GM12878 (cell line): ENCODE measurements at regions not wholly inside any gene's neighbourhood (a gene's known extent, or its start where the extent isn't known, plus 50 kb on each side); places are given as distances from the start of the nearest gene placed in this dataset.

Experiments
- ATAC-seq: fragments of 200-7000 bp; cut with Tn5 transposase; 3 replicates; pipeline ENCODE4 v1.9.1; 2020; ENCODE audit warnings: mild to moderate bottlenecking, moderate library complexity
- BruUV-seq: library from RNA; stranded (reverse); fragments of 400-500 nt; replicated peaks from 2 replicates; lab custom pipeline; 2021; lab: Mats Ljungman, UMichigan
- CTCF ChIA-PET: fragments of 300-600 bp; sonication (Branson Sonifier 250); formaldehyde crosslinking; extraction: SDS; loops from one replicate; lab custom pipeline; 2021; ENCODE audit warnings: inconsistent platforms; lab: Yijun Ruan, JAX
- POLR2A ChIA-PET: fragments of 350-600 bp; formaldehyde crosslinking; extraction: SDS; loops from one replicate; lab custom pipeline; 2021; ENCODE audit warnings: inconsistent platforms; lab: Charles Lee
- RAD21 ChIA-PET: fragments of 300-600 bp; sonication (Branson Sonifier 250); formaldehyde crosslinking; loops from one replicate; lab custom pipeline; 2023; ENCODE audit warnings: antibody characterized with exemption; ENCODE audit not compliant: unreplicated experiment; lab: Charles Lee
- SMC1A ChIA-PET: fragments of 300-600 bp; sonication (Branson Sonifier 250); formaldehyde crosslinking; loops from one replicate; lab custom pipeline; 2023; ENCODE audit not compliant: unreplicated experiment, uncharacterized antibody; lab: Charles Lee
- DNase-seq: peaks from one replicate; pipeline ENCODE4 v3.0.0-alpha.2; 2011; ENCODE audit warnings: low read depth, low spot score
- FAIRE-seq: peaks from 3 replicates; lab custom pipeline; 2011; peaks lifted over from hg19 to GRCh38; lab: Jason Lieb, UNC
- H2AFZ ChIP-seq: 2 replicates; pipeline ENCODE4 v1.6.0; 2011; ENCODE audit warnings: low read depth, low read length, control low read depth; ENCODE audit not compliant: control insufficient read depth
- H3K27ac ChIP-seq: 2 replicates; pipeline ENCODE4 v1.5.1; 2011; ENCODE audit warnings: control low read depth; ENCODE audit not compliant: control insufficient read depth, insufficient read depth
- H3K27me3 ChIP-seq, 2 experiments: replicated peaks in 1 of 2; 2 replicates each; pipeline versions ENCODE4 v1.6.0 to v1.6.1; 2011; ENCODE audit warnings: low read length in 1 of 2; ENCODE audit not compliant: control insufficient read depth in 2 of 2, insufficient read depth in 2 of 2
- H3K36me3 ChIP-seq, 2 experiments: 2 replicates each; pipeline ENCODE4 v1.5.1; 2011; ENCODE audit warnings: low read length in 1 of 2; ENCODE audit not compliant: control insufficient read depth in 2 of 2, insufficient read depth in 2 of 2
- H3K4me1 ChIP-seq: 2 replicates; pipeline ENCODE4 v1.6.1; 2011; ENCODE audit warnings: mild to moderate bottlenecking, low read length, moderate library complexity, mixed read lengths; ENCODE audit not compliant: control insufficient read depth, insufficient read depth
- H3K4me2 ChIP-seq: 2 replicates; pipeline ENCODE4 v1.6.0; 2011; ENCODE audit warnings: control low read depth; ENCODE audit not compliant: control insufficient read depth, insufficient read depth
- H3K4me3 ChIP-seq: fragments of 200-600 bp; sonication (generic); 2 replicates; pipeline ENCODE4 v1.5.1; 2016
- H3K79me2 ChIP-seq: 2 replicates; pipeline ENCODE4 v1.6.0; 2011; ENCODE audit warnings: low read length; ENCODE audit not compliant: control insufficient read depth, insufficient read depth
- H3K9ac ChIP-seq: 2 replicates; pipeline ENCODE4 v1.8.0; 2011; ENCODE audit warnings: low read length, control low read depth, mixed read lengths; ENCODE audit not compliant: control insufficient read depth, insufficient read depth
- H3K9me3 ChIP-seq: replicated peaks from 3 replicates; pipeline ENCODE4 v1.5.1; 2011; ENCODE audit warnings: mild to moderate bottlenecking, low read length; ENCODE audit not compliant: control insufficient read depth, insufficient read depth
- H4K20me1 ChIP-seq: 2 replicates; pipeline ENCODE4 v1.6.0; 2011; ENCODE audit not compliant: control insufficient read depth, insufficient read depth
- NFIC ChIP-seq: IDR thresholded peaks from 2 replicates; pipeline ENCODE4 v1.6.1; 2012; ENCODE audit warnings: low read depth, mild to moderate bottlenecking, inconsistent platforms, low read length, moderate library complexity
- SMAD1 ChIP-seq: fragments of 450-650 bp; IDR thresholded peaks from 2 replicates; pipeline ENCODE4 v1.6.1; 2018; ENCODE audit warnings: mild to moderate bottlenecking, low read depth; ENCODE audit not compliant: partially characterized antibody
- SMC3 ChIP-seq: IDR thresholded peaks from 2 replicates; pipeline ENCODE4 v1.6.1; 2011; ENCODE audit warnings: low read length, improper control_type of control experiment, borderline replicate concordance
- SREBF1 ChIP-seq: IDR thresholded peaks from 2 replicates; pipeline ENCODE4 v1.6.1; 2012; ENCODE audit warnings: mild to moderate bottlenecking, low read length
- ZNF274 ChIP-seq: IDR thresholded peaks from one replicate; pipeline ENCODE4 v1.8.0; 2011; ENCODE audit not compliant: insufficient read length, insufficient read depth
- ZNF622 ChIP-seq: fragments of 450-650 bp; IDR thresholded peaks from 2 replicates; pipeline ENCODE4 v1.6.1; 2017; ENCODE audit warnings: mild to moderate bottlenecking, inconsistent platforms
- WGBS: methylation state at CpG from one replicate; pipeline ENCODE4 v1.1.6; 2016; ENCODE audit warnings: low lambda C conversion rate; ENCODE audit not compliant: insufficient replicate concordance, insufficient coverage; ENCODE audit errors: missing lambda C conversion rate; 5-methylcytosine and 5-hydroxymethylcytosine counted together
- in situ Hi-C: fragments of 300-500 bp; cut with MboI; formaldehyde crosslinking; loops from 9 replicates; pipeline ENCODE4 v1.14.3; 2018; ENCODE audit warnings: mixed read lengths
- intact Hi-C: fragments of 100-400 bp; cut with micrococcal nuclease; formaldehyde crosslinking; loops from one replicate; pipeline ENCODE4 v1.14.2; 2022; ENCODE audit not compliant: unreplicated experiment
- TF ChIP-seq, protein P1 (sequence below): IDR thresholded peaks from 2 replicates; pipeline ENCODE4 v1.6.1; 2012; ENCODE audit warnings: low read depth, low read length, improper control_type of control experiment
- TF ChIP-seq, protein P2 (sequence below): fragments of 450-650 bp; IDR thresholded peaks from 2 replicates; pipeline ENCODE4 v1.6.1; 2017; ENCODE audit warnings: mild to moderate bottlenecking
- TF ChIP-seq, protein P3 (sequence below): fragments of 450-650 bp; formaldehyde crosslinking; IDR thresholded peaks from 2 replicates; pipeline ENCODE4 v1.5.0; 2022; ENCODE audit warnings: mild to moderate bottlenecking, missing genetic modification characterization

DNA sequence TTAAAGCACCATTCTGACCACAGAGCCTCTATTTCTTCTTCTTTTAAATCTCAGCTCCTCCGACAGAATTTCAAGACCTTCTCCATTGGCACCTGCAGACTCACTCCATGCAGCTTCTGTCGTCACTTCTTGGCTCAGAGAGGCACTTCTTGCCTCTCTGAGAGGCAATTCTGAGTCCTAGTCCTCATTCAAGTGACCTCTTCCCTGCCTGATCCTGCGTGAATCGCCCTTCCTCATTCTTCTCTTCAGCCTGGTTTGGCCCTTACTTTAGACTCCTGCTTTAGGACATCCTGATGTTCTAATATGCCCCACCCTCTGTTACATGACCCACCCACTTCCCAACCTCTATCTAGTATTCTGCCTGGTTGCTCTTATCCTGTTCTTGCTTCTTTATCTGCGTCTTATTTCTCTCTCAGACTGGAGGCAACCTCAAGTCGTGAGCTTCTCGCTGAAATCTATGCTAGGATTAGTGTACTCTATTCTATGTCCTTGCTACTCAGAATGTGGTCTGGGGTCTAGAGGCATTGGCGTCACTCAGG is 55.6 kb upstream of the CISTR start:
- Histone ChIP-seq H3K27me3 (peaks cover 0 to 9% of the 10 kb centered on the region in 2 experiments), H3K9me3 (no peaks in the 10 kb centered on the region), H2AFZ (no peak overlapping the region), H3K4me1 (no peaks in the 10 kb centered on the region), H3K36me3 (no peaks in the 10 kb centered on the region), H3K9ac (no peak overlapping the region), H4K20me1 (no peaks in the 10 kb centered on the region), H3K79me2 (no peaks in the 10 kb centered on the region), H3K4me2 (no peak overlapping the region), H3K4me3 (no peak overlapping the region), H3K27ac (no peak overlapping the region)
- no peak for DNase-seq
- ChIA-PET RAD21 (no interaction called here), POLR2A (interaction anchor here (0.6 kb wide), 1 partner anchor 416 kb away, joined by 6 read pairs; no protein-coding TSS in a partner anchor), CTCF (no interaction called here), SMC1A (no interaction called here)
- FAIRE-seq = no peak
- 53% methylated on average over 8 of the region's 8 CpGs for WGBS
- no TSS peak for BruUV-seq
- intact Hi-C loops (no loop called here), in situ Hi-C loops (no loop called here)
- TF ChIP-seq SMAD1 = no peak
- TF ChIP-seq, protein P1, sequence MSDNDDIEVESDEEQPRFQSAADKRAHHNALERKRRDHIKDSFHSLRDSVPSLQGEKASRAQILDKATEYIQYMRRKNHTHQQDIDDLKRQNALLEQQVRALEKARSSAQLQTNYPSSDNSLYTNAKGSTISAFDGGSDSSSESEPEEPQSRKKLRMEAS = no peak
- ATAC-seq = no peak

DNA sequence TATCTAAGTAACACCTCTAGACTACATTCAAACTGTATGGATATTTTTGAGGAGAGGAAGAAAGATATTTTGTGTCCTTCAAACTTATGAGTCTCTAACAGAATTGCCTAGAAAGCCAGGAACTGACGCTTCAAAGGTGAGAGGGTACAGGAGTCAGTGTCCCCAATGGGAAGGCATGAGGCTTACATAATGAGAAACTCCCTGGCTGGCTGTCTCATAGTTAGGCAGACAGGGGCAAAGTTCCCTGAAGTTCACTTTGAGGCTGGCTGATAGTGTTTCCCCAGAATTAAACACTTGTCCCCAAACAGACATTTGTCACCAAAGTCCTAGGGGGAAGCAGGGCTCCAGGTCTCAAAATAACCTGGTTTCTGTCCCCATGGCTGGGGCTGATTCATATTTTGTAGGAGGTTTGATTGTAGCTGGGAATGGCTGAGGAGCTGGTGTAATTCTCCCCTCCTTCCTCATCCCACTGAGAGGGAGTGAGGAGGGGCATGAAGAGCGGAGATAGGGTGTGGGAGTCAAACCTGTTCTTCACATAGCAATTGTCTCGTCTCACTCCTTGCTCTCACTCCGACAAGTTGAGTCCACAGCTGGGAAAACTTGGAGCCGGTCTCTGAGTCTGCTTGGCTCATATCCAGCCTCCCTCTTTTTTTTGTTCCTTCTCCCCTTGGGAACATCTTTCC is 56.4 kb upstream of the CISTR start:
- CTCF ChIA-PET = no interaction called here
- TF ChIP-seq, protein P2, sequence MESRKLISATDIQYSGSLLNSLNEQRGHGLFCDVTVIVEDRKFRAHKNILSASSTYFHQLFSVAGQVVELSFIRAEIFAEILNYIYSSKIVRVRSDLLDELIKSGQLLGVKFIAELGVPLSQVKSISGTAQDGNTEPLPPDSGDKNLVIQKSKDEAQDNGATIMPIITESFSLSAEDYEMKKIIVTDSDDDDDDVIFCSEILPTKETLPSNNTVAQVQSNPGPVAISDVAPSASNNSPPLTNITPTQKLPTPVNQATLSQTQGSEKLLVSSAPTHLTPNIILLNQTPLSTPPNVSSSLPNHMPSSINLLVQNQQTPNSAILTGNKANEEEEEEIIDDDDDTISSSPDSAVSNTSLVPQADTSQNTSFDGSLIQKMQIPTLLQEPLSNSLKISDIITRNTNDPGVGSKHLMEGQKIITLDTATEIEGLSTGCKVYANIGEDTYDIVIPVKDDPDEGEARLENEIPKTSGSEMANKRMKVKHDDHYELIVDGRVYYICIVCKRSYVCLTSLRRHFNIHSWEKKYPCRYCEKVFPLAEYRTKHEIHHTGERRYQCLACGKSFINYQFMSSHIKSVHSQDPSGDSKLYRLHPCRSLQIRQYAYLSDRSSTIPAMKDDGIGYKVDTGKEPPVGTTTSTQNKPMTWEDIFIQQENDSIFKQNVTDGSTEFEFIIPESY = no peak
- TF ChIP-seq ZNF622 (no peak), SMC3 (no peak), ZNF274 (no peak), SREBF1 (no peak), NFIC (no peak)
- TF ChIP-seq, protein P3, sequence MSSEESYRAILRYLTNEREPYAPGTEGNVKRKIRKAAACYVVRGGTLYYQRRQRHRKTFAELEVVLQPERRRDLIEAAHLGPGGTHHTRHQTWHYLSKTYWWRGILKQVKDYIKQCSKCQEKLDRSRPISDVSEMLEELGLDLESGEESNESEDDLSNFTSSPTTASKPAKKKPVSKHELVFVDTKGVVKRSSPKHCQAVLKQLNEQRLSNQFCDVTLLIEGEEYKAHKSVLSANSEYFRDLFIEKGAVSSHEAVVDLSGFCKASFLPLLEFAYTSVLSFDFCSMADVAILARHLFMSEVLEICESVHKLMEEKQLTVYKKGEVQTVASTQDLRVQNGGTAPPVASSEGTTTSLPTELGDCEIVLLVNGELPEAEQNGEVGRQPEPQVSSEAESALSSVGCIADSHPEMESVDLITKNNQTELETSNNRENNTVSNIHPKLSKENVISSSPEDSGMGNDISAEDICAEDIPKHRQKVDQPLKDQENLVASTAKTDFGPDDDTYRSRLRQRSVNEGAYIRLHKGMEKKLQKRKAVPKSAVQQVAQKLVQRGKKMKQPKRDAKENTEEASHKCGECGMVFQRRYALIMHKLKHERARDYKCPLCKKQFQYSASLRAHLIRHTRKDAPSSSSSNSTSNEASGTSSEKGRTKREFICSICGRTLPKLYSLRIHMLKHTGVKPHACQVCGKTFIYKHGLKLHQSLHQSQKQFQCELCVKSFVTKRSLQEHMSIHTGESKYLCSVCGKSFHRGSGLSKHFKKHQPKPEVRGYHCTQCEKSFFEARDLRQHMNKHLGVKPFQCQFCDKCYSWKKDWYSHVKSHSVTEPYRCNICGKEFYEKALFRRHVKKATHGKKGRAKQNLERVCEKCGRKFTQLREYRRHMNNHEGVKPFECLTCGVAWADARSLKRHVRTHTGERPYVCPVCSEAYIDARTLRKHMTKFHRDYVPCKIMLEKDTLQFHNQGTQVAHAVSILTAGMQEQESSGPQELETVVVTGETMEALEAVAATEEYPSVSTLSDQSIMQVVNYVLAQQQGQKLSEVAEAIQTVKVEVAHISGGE (CRISPR knock-in tag) = no peak

More for the DNA sequence above, 56.4 kb upstream of the CISTR start:
- no peaks in the 10 kb centered on the region for H3K36me3 ChIP-seq
- peaks cover 0 to 9% of the 10 kb centered on the region in 2 experiments for H3K27me3 ChIP-seq
- H2AFZ ChIP-seq = no peak overlapping the region
- H4K20me1 ChIP-seq = no peaks in the 10 kb centered on the region
- POLR2A ChIA-PET = no interaction called here
- FAIRE-seq (no peak), DNase-seq (no peak), ATAC-seq (no peak)
- intact Hi-C loops = no loop called here
- 57% methylated on average over 5 of the region's 5 CpGs for WGBS
- no peaks in the 10 kb centered on the region for H3K9me3 ChIP-seq
- BruUV-seq = no TSS peak
- in situ Hi-C loops = no loop called here
- H3K27ac ChIP-seq = no peak overlapping the region
- no peak overlapping the region for H3K4me2 ChIP-seq
- RAD21 ChIA-PET = no interaction called here
- H3K9ac ChIP-seq = no peak overlapping the region
- SMC1A ChIA-PET = no interaction called here
- H3K4me3 ChIP-seq = no peak overlapping the region
- no peaks in the 10 kb centered on the region for H3K79me2 ChIP-seq
- no peaks in the 10 kb centered on the region; the same call in 1 of the 2 replicates for H3K4me1 ChIP-seq
